SH-SY5Y (cell line): ENCODE measurements at regions not wholly inside any gene's neighbourhood (a gene's known extent, or its start where the extent isn't known, plus 50 kb on each side); places are given as distances from the start of the nearest gene placed in this dataset.

Source experiments
- GATA2 ChIP-seq: IDR thresholded peaks from 2 replicates; pipeline ENCODE4 v1.6.1; 2011; ENCODE audit warnings: mild to moderate bottlenecking, low read depth, low read length
- GATA3 ChIP-seq: IDR thresholded peaks from 2 replicates; pipeline ENCODE4 v1.6.1; 2011; ENCODE audit warnings: low read depth, mild to moderate bottlenecking, low read length, moderate library complexity

DNA sequence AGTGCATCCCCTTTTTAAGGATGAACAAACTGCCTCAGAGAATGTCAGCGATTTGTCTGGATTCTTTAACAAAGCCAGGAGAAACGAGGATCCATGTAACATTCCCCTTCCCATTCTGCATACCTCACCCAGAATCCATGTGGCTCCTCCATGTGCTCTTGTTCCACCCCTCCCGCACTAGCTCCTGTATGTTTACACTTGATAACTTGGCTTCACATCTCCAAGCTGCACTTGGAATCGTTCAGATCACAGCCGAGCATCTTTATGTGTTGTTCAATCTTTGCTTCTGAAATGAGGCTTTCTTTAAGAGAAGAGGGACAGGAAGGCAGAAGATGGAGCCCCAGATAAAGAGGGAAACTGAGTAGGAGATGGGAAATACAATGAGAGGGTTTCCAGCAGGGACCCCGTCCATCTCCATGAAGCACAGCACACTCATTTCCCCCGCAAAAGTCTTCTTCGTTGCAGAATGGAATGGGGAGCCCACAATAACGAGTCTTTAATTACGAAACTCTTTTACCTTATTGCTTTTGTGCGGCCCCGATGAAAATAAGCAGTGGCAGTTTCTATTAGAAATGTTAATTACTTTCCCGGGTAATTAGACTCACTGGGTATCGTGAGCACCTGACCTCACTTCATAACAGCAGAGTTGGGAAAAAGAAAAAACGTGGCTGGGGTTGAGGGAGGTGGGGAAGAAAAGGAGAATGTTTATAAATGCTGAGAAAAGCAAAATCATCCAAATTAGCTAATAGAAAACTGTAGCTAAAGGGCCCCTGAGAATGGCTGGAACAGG lies 96.8 kb upstream of the ISX start:
- TF ChIP-seq GATA2, result no peak
- TF ChIP-seq GATA3, result no peak
